ENCODE measurements at regions not wholly inside any gene's neighbourhood (a gene's known extent, or its start where the extent isn't known, plus 50 kb on each side); places are given as distances from the start of the nearest gene placed in this dataset.
"Not testable (repeated sequence)": the region's sequence is repeated elsewhere in the genome, so short reads cannot be mapped to it uniquely, and the experiment has no call there.

GRCh38 chr2:14501061-14501460 is 131.5 kb upstream of the LRATD1 start:
- H3K9me3 ChIP-seq (replicated peaks; ENCODE audit: control insufficient read depth, insufficient read depth, low read depth, low read length) = no peaks in the 10 kb centered on the region
- intact Hi-C loops (cut with micrococcal nuclease) (no loop called here), in situ Hi-C loops (cut with MboI) (no loop called here)
- 2% methylated on average over 6 of the region's 6 CpGs for WGBS (ENCODE audit: insufficient coverage, low coverage, missing lambda C conversion rate)
- ATAC-seq (no peak), DNase-seq (ENCODE audit: extremely low read depth in 1 of 4, low spot score in 3 of 4) (no peak), FAIRE-seq (no peak)
- no peaks in the 10 kb centered on the region for H3K9me1 ChIP-seq (ENCODE audit: control insufficient read depth, insufficient read depth, low read length)
- TF ChIP-seq FOXA1 (IDR thresholded peaks at IDR 0.05; ENCODE audit: borderline replicate concordance) (no peak), BRD9 (IDR thresholded peaks at IDR 0.05; ENCODE audit: low read depth, partially characterized antibody) (no peak), ZNF780A (CRISPR knock-in tag; IDR thresholded peaks at IDR 0.05) (no peak), ETV5 (CRISPR knock-in tag; IDR thresholded peaks at IDR 0.05; ENCODE audit: low read depth) (no peak), ESRRA (IDR thresholded peaks at IDR 0.05; ENCODE audit: borderline replicate concordance, low read depth) (no peak), C11orf30 (IDR thresholded peaks at IDR 0.05; ENCODE audit: low read depth) (no peak), EP300 (IDR thresholded peaks at IDR 0.05; ENCODE audit: low read length) (no peak), ZNF263 (CRISPR knock-in tag; IDR thresholded peaks at IDR 0.05; ENCODE audit: borderline replicate concordance) (no peak), ZNF740 (CRISPR knock-in tag; IDR thresholded peaks at IDR 0.05) (no peak), ZNF740 (tag; IDR thresholded peaks at IDR 0.05) (no peak), IFI16 (CRISPR knock-in tag; IDR thresholded peaks at IDR 0.05) (no peak), ZNF253 (CRISPR knock-in tag; conservative IDR thresholded peaks at IDR 0.05) (no peak), BCL6 (CRISPR knock-in tag; IDR thresholded peaks at IDR 0.05) (no peak), BRCA1 (IDR thresholded peaks at IDR 0.05) (no peak), BRCA1 (CRISPR knock-in tag; IDR thresholded peaks at IDR 0.05) (no peak), ZSCAN32 (CRISPR knock-in tag; IDR thresholded peaks at IDR 0.05) (no peak), PRPF4 (IDR thresholded peaks at IDR 0.05; ENCODE audit: insufficient read depth, low read depth, low read length, poor library complexity, severe bottlenecking) (no peak)
- H3K9ac ChIP-seq (ENCODE audit: insufficient read depth in 1 of 2, low read depth in 2 of 2, low read length in 2 of 2) = no peak overlapping the region
- no TSS peak for BruUV-seq (replicated peaks)
- no peak overlapping the region for H3K4me3 ChIP-seq
- no peak overlapping the region for H3K27ac ChIP-seq (ENCODE audit: extremely low read depth, low read depth, low read length)
- CTCF ChIA-PET (ENCODE audit: low intra/inter-chr PET ratio) = no interaction called here
- no peaks in the 10 kb centered on the region for H3K79me2 ChIP-seq (ENCODE audit: control insufficient read depth, insufficient read depth, low read length)
- no peak overlapping the region for H2AFZ ChIP-seq (ENCODE audit: low read depth, low read length)
- H3K27me3 ChIP-seq (ENCODE audit: control insufficient read depth in 2 of 2, insufficient read depth in 2 of 2, low read length in 2 of 2) = no peaks in the 10 kb centered on the region
- H3K4me2 ChIP-seq (ENCODE audit: insufficient read depth, low read length) = no peak overlapping the region
- POLR2A ChIA-PET = no interaction called here
- H4K20me1 ChIP-seq (replicated peaks; ENCODE audit: control insufficient read depth, insufficient read depth, low read length) = no peaks in the 10 kb centered on the region
- no peaks in the 10 kb centered on the region for H3K36me3 ChIP-seq (ENCODE audit: control insufficient read depth, insufficient read depth, low read length)
- H3K4me1 ChIP-seq (replicated peaks in 1 of 2; ENCODE audit: control insufficient read depth in 2 of 2, insufficient read depth in 2 of 2, low read length in 2 of 2) = no peaks in the 10 kb centered on the region

- H3K27ac ChIP-seq (ENCODE audit: extremely low read depth, low read depth, low read length); POLR2A ChIA-PET; H2AFZ ChIP-seq (ENCODE audit: low read depth, low read length); intact Hi-C loops (cut with micrococcal nuclease); BruUV-seq (replicated peaks); in situ Hi-C loops (cut with MboI); H3K9me3 ChIP-seq (replicated peaks; ENCODE audit: control insufficient read depth, insufficient read depth, low read depth, low read length); DNase-seq (ENCODE audit: extremely low read depth in 1 of 4, low spot score in 3 of 4); H3K27me3 ChIP-seq (ENCODE audit: control insufficient read depth in 2 of 2, insufficient read depth in 2 of 2, low read length in 2 of 2); H3K4me3 ChIP-seq; H3K9ac ChIP-seq (ENCODE audit: insufficient read depth in 1 of 2, low read depth in 2 of 2, low read length in 2 of 2); H3K4me2 ChIP-seq (ENCODE audit: insufficient read depth, low read length); H3K4me1 ChIP-seq (replicated peaks in 1 of 2; ENCODE audit: control insufficient read depth in 2 of 2, insufficient read depth in 2 of 2, low read length in 2 of 2); FAIRE-seq; H3K79me2 ChIP-seq (ENCODE audit: control insufficient read depth, insufficient read depth, low read length); ATAC-seq; H3K36me3 ChIP-seq (ENCODE audit: control insufficient read depth, insufficient read depth, low read length); H3K9me1 ChIP-seq (ENCODE audit: control insufficient read depth, insufficient read depth, low read length); H4K20me1 ChIP-seq (replicated peaks; ENCODE audit: control insufficient read depth, insufficient read depth, low read length); CTCF ChIA-PET (ENCODE audit: low intra/inter-chr PET ratio): not testable (repeated sequence)
- whole genome bisulfite sequencing (ENCODE audit: insufficient coverage, low coverage, missing lambda C conversion rate) = 0% methylated on average over 12 of the region's 12 CpGs
Observed at GRCh38 chr2:14506955-14507354, 125.6 kb upstream of the LRATD1 start.
